Colonic mucosa (tissue), 4 donors: ENCODE measurements at regions not wholly inside any gene's neighbourhood (a gene's known extent, or its start where the extent isn't known, plus 50 kb on each side); places are given as distances from the start of the nearest gene placed in this dataset.

ENCODE experiments used
- DNase-seq: peaks from one replicate; pipeline ENCODE4 v3.0.0-alpha.2; 2020
- H3K27ac ChIP-seq: fragments of 200-600 bp; one replicate; pipeline ENCODE4 v1.8.0; 2021
- H3K27me3 ChIP-seq: fragments of 200-600 bp; one replicate; pipeline ENCODE4 v1.8.0; 2021
- H3K36me3 ChIP-seq: fragments of 200-600 bp; one replicate; pipeline ENCODE4 v1.8.0; 2021
- H3K4me1 ChIP-seq: fragments of 200-600 bp; one replicate; pipeline ENCODE4 v1.8.0; 2021; ENCODE audit warnings: mild to moderate bottlenecking
- H3K4me3 ChIP-seq: fragments of 200-600 bp; one replicate; pipeline ENCODE4 v1.8.0; 2021
- H3K9ac ChIP-seq, 2 donors: one replicate each; pipeline ENCODE4 v1.7.0; 2013; ENCODE audit warnings: control low read depth in 2 of 2, low read depth in 2 of 2, low read length in 2 of 2
- H3K9me3 ChIP-seq: fragments of 200-600 bp; one replicate; pipeline ENCODE4 v1.8.0; 2021
- intact Hi-C: fragments of 100-400 bp; cut with DNase I; formaldehyde crosslinking; loops from one replicate; pipeline ENCODE4 v1.14.1; 2022
- TF ChIP-seq, protein P1 (sequence below): fragments of 200-600 bp; IDR thresholded peaks from one replicate; pipeline ENCODE4 v1.8.0; 2022; ENCODE audit warnings: antibody characterized with exemption, mild to moderate bottlenecking
- donor health status: healthy.
- donor health status: DM: no; HTN: no; CAD: no.
- donor health status: DM: no; HTN: no; CAD: no.

DNA sequence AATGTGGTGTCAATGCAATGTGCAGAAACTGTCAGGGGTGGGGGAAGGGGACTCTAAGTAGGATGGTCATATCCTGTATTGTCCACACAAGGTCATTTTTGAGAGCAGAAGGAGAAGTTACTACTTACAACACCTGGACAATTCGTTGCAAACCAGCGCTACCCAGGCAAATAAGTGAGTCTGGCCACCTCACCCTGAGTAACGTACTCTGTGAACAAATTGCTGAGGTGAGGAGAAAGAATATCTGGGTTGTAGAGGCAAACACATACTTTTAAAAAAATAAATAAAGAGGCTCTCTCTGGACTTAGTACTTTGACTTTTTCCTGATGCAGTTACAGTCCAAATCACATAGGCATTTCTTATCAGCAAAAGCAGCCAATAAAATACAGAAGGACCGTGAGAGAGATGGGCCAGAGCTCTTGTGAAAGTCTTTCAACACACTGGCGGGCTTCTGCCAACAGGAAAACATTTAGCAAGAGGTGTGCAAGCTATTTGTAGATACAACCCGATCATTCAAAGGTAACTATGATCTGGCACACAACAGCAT lies 268.2 kb upstream of the ID2 start:
- intact Hi-C loops = no loop called here
- Histone ChIP-seq H3K4me3 (no peak overlapping the region), H3K9ac (peak overlapping the region in 1 of 2 donors; percentile 14), H3K36me3 (no peaks in the 10 kb centered on the region), H3K4me1 (no peaks in the 10 kb centered on the region), H3K27ac (peak overlapping the region; percentile 60), H3K27me3 (no peaks in the 10 kb centered on the region), H3K9me3 (no peaks in the 10 kb centered on the region)
- TF ChIP-seq, protein P1, sequence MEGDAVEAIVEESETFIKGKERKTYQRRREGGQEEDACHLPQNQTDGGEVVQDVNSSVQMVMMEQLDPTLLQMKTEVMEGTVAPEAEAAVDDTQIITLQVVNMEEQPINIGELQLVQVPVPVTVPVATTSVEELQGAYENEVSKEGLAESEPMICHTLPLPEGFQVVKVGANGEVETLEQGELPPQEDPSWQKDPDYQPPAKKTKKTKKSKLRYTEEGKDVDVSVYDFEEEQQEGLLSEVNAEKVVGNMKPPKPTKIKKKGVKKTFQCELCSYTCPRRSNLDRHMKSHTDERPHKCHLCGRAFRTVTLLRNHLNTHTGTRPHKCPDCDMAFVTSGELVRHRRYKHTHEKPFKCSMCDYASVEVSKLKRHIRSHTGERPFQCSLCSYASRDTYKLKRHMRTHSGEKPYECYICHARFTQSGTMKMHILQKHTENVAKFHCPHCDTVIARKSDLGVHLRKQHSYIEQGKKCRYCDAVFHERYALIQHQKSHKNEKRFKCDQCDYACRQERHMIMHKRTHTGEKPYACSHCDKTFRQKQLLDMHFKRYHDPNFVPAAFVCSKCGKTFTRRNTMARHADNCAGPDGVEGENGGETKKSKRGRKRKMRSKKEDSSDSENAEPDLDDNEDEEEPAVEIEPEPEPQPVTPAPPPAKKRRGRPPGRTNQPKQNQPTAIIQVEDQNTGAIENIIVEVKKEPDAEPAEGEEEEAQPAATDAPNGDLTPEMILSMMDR = no peak
- peak; percentile 74 for DNase-seq

GRCh38 chr2:8414946-8415879 lies 266.6 kb upstream of the ID2 start:
- H3K9ac ChIP-seq = no peak overlapping the region
- intact Hi-C loops = no loop called here
- H3K9me3 ChIP-seq = no peaks in the 10 kb centered on the region
- no peaks in the 10 kb centered on the region for H3K4me1 ChIP-seq
- H3K36me3 ChIP-seq = no peaks in the 10 kb centered on the region
- H3K27me3 ChIP-seq = no peaks in the 10 kb centered on the region
- TF ChIP-seq, protein P1 = no peak
- H3K4me3 ChIP-seq = no peak overlapping the region
- no peak overlapping the region for H3K27ac ChIP-seq
- no peak for DNase-seq

DNA sequence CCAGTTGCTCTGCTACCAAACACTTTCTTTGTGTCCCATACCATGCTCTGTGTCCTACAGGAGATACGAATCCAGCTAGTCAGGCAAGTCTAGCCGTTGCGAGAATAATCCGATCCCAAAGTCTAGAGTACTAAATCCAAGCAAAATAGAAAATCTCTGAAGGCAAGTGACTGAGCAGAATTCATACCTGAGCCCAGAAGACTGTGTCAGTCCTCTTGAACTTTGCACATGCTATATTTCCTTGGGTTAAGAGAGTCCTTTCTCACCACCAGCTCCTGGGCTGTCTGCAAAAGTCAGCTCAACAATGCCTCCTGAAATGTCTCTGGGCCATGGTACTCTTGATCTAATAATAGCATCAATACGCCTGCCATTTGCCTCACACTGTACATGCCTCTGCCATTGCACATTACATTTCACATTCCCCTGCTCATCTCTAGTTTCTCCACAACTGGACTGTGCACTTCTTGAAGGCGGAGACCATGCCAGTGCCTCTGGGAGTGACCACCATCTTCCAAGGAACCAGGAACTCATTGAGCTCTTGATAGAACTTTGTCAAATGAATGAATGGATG lies 265.8 kb upstream of the ID2 start:
- TF ChIP-seq, protein P1 = no peak
- Histone ChIP-seq H3K4me1 (no peaks in the 10 kb centered on the region), H3K4me3 (no peak overlapping the region), H3K27me3 (no peaks in the 10 kb centered on the region), H3K9ac (no peak overlapping the region), H3K9me3 (no peaks in the 10 kb centered on the region), H3K36me3 (no peaks in the 10 kb centered on the region), H3K27ac (no peak overlapping the region)
- intact Hi-C loops = no loop called here
- no peak for DNase-seq

- no peak for DNase-seq
- H3K4me1 ChIP-seq = no peaks in the 10 kb centered on the region
- no peaks in the 10 kb centered on the region for H3K36me3 ChIP-seq
- no peak overlapping the region for H3K27ac ChIP-seq
- no peak overlapping the region for H3K9ac ChIP-seq
- no peaks in the 10 kb centered on the region for H3K9me3 ChIP-seq
- TF ChIP-seq, protein P1 = no peak
- no peaks in the 10 kb centered on the region for H3K27me3 ChIP-seq
- no peak overlapping the region for H3K4me3 ChIP-seq
- intact Hi-C loops = no loop called here
Observed at GRCh38 chr2:8416849-8417832, 264.7 kb upstream of the ID2 start.

DNA sequence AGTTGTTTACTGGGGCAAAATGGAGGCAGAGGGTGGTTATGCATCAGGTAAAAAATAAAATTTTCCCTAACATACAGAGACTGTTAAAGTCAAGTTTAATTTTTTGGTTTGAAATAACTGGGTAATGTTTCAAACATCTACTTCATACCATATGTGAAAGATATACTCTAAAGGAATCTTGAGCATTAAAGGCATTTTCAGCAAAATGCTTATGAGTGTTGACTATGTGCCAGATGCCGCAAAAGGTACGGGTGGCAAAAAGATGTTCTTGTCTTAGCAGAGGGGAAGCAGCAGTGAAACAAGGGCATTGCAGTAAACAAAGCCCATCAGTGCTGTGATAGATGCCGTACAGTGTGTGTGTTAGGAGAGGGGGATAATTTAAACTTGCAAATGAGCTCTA lies 263.1 kb upstream of the ID2 start:
- DNase-seq = no peak
- no peak overlapping the region for H3K9ac ChIP-seq
- H3K27ac ChIP-seq = no peak overlapping the region
- no peak overlapping the region for H3K4me3 ChIP-seq
- H3K36me3 ChIP-seq = no peaks in the 10 kb centered on the region
- no peaks in the 10 kb centered on the region for H3K4me1 ChIP-seq
- intact Hi-C loops = no loop called here
- TF ChIP-seq, protein P1 = no peak
- H3K27me3 ChIP-seq = no peaks in the 10 kb centered on the region
- H3K9me3 ChIP-seq = no peaks in the 10 kb centered on the region
